ENCODE measurements at regions not wholly inside any gene's neighbourhood (a gene's known extent, or its start where the extent isn't known, plus 50 kb on each side); places are given as distances from the start of the nearest gene placed in this dataset.
"Not testable (repeated sequence)": the region's sequence is repeated elsewhere in the genome, so short reads cannot be mapped to it uniquely, and the experiment has no call there.

- Histone ChIP-seq H3K18ac (ENCODE audit: low read length) (no peak overlapping the region), H3K9ac (ENCODE audit: low read length) (no peak overlapping the region), H3K4me1 (ENCODE audit: control insufficient read depth in 1 of 2, insufficient read depth in 2 of 2, low read length in 2 of 2) (no peaks in the 10 kb centered on the region), H4K91ac (ENCODE audit: low read depth, low read length) (no peak overlapping the region), H3K14ac (ENCODE audit: low read length) (no peak overlapping the region), H2BK12ac (ENCODE audit: low read length) (no peak overlapping the region), H3K27ac (ENCODE audit: low read depth, low read length) (no peak overlapping the region), H2BK5ac (ENCODE audit: low read depth, low read length, poor library complexity) (no peak overlapping the region), H3K79me2 (ENCODE audit: control insufficient read depth, insufficient read depth, low read length, poor library complexity) (no peaks in the 10 kb centered on the region), H3K79me1 (ENCODE audit: low read length) (no peaks in the 10 kb centered on the region), H3K23ac (ENCODE audit: low read length) (no peak overlapping the region), H4K8ac (ENCODE audit: low read depth, low read length) (no peak overlapping the region), H4K12ac (ENCODE audit: low read depth, low read length) (no peak overlapping the region), H2AFZ (ENCODE audit: insufficient read depth, low read length, poor library complexity) (no peak overlapping the region), H3K4ac (ENCODE audit: low read depth, low read length) (no peak overlapping the region), H3K4me3 (ENCODE audit: low read depth, low read length) (no peak overlapping the region), H2AK5ac (ENCODE audit: low read length) (no peak overlapping the region), H3K27me3 (ENCODE audit: insufficient read depth, low read length) (no peaks in the 10 kb centered on the region), H3K9me3 (ENCODE audit: insufficient read depth, low read depth, low read length) (no peaks in the 10 kb centered on the region), H3K36me3 (ENCODE audit: control insufficient read depth in 1 of 2, insufficient read depth in 2 of 2, low read length in 2 of 2) (no peaks in the 10 kb centered on the region), H2BK120ac (ENCODE audit: insufficient read depth, low read length, poor library complexity) (no peak overlapping the region), H3K4me2 (ENCODE audit: low read length) (no peak overlapping the region)
- DNase-seq: peak in 1 of 2 donors; percentile 37
- no CpG with 5 or more reads among the region's 1 CpG for WGBS (ENCODE audit: extremely low coverage, insufficient coverage, insufficient read length)
Measured at GRCh38 chr5:19240170-19240569, 747.8 kb downstream of the CDH18 start.

- no peak overlapping the region for H2AK5ac ChIP-seq (ENCODE audit: low read length)
- no CpG with 5 or more reads among the region's 1 CpG for WGBS (ENCODE audit: extremely low coverage, insufficient coverage, insufficient read length)
- no peaks in the 10 kb centered on the region for H3K79me1 ChIP-seq (ENCODE audit: low read length)
- H2BK120ac ChIP-seq (ENCODE audit: insufficient read depth, low read length, poor library complexity): no peak overlapping the region
- H2BK5ac ChIP-seq (ENCODE audit: low read depth, low read length, poor library complexity): no peak overlapping the region
- no peaks in the 10 kb centered on the region for H3K9me3 ChIP-seq (ENCODE audit: insufficient read depth, low read depth, low read length)
- H4K91ac ChIP-seq (ENCODE audit: low read depth, low read length): no peak overlapping the region
- H3K4me1 ChIP-seq (ENCODE audit: control insufficient read depth in 1 of 2, insufficient read depth in 2 of 2, low read length in 2 of 2): no peaks in the 10 kb centered on the region
- H2BK12ac ChIP-seq (ENCODE audit: low read length): no peak overlapping the region
- H3K4ac ChIP-seq (ENCODE audit: low read depth, low read length): no peak overlapping the region
- no peak overlapping the region for H4K8ac ChIP-seq (ENCODE audit: low read depth, low read length)
- no peak overlapping the region for H2AFZ ChIP-seq (ENCODE audit: insufficient read depth, low read length, poor library complexity)
- H3K36me3 ChIP-seq (ENCODE audit: control insufficient read depth in 1 of 2, insufficient read depth in 2 of 2, low read length in 2 of 2): no peaks in the 10 kb centered on the region
- H3K4me2 ChIP-seq (ENCODE audit: low read length): no peak overlapping the region
- H3K14ac ChIP-seq (ENCODE audit: low read length): no peak overlapping the region
- H3K27ac ChIP-seq (ENCODE audit: low read depth, low read length): no peak overlapping the region
- no peak for DNase-seq
- H3K4me3 ChIP-seq (ENCODE audit: low read depth, low read length): no peak overlapping the region
- H3K9ac ChIP-seq (ENCODE audit: low read length): no peak overlapping the region
- no peak overlapping the region for H3K18ac ChIP-seq (ENCODE audit: low read length)
- H3K27me3 ChIP-seq (ENCODE audit: insufficient read depth, low read length): no peaks in the 10 kb centered on the region
- no peak overlapping the region for H4K12ac ChIP-seq (ENCODE audit: low read depth, low read length)
- no peak overlapping the region for H3K23ac ChIP-seq (ENCODE audit: low read length)
- H3K79me2 ChIP-seq (ENCODE audit: control insufficient read depth, insufficient read depth, low read length, poor library complexity): no peaks in the 10 kb centered on the region
Measured at GRCh38 chr5:19241690-19242089, 746.3 kb downstream of the CDH18 start.

GRCh38 chr5:19246191-19246590, 741.8 kb downstream of the CDH18 start:
- H3K79me2 ChIP-seq (ENCODE audit: control insufficient read depth, insufficient read depth, low read length, poor library complexity); H3K23ac ChIP-seq (ENCODE audit: low read length); H3K79me1 ChIP-seq (ENCODE audit: low read length); H3K27me3 ChIP-seq (ENCODE audit: insufficient read depth, low read length); H3K4me2 ChIP-seq (ENCODE audit: low read length); H3K14ac ChIP-seq (ENCODE audit: low read length); H3K4me3 ChIP-seq (ENCODE audit: low read depth, low read length); H3K36me3 ChIP-seq (ENCODE audit: control insufficient read depth in 1 of 2, insufficient read depth in 2 of 2, low read length in 2 of 2); H2BK5ac ChIP-seq (ENCODE audit: low read depth, low read length, poor library complexity); DNase-seq; H2BK120ac ChIP-seq (ENCODE audit: insufficient read depth, low read length, poor library complexity); H3K9me3 ChIP-seq (ENCODE audit: insufficient read depth, low read depth, low read length); H2AK5ac ChIP-seq (ENCODE audit: low read length); H4K12ac ChIP-seq (ENCODE audit: low read depth, low read length); H2BK12ac ChIP-seq (ENCODE audit: low read length); H4K8ac ChIP-seq (ENCODE audit: low read depth, low read length); H3K4me1 ChIP-seq (ENCODE audit: control insufficient read depth in 1 of 2, insufficient read depth in 2 of 2, low read length in 2 of 2); H3K18ac ChIP-seq (ENCODE audit: low read length); H3K9ac ChIP-seq (ENCODE audit: low read length); H2AFZ ChIP-seq (ENCODE audit: insufficient read depth, low read length, poor library complexity); H4K91ac ChIP-seq (ENCODE audit: low read depth, low read length); H3K4ac ChIP-seq (ENCODE audit: low read depth, low read length); H3K27ac ChIP-seq (ENCODE audit: low read depth, low read length): not testable (repeated sequence)
- WGBS (ENCODE audit: extremely low coverage, insufficient coverage, insufficient read length): no CpG with 5 or more reads among the region's 1 CpG

GRCh38 chr5:19247302-19247701, 740.7 kb downstream of the CDH18 start:
- no peak overlapping the region for H3K4me3 ChIP-seq (ENCODE audit: low read depth, low read length)
- no peak overlapping the region for H3K27ac ChIP-seq (ENCODE audit: low read depth, low read length)
- no peak overlapping the region for H3K4me2 ChIP-seq (ENCODE audit: low read length)
- H3K9ac ChIP-seq (ENCODE audit: low read length): no peak overlapping the region
- H3K23ac ChIP-seq (ENCODE audit: low read length): no peak overlapping the region
- no peak overlapping the region for H3K14ac ChIP-seq (ENCODE audit: low read length)
- no peak overlapping the region for H2AK5ac ChIP-seq (ENCODE audit: low read length)
- H3K27me3 ChIP-seq (ENCODE audit: insufficient read depth, low read length): no peaks in the 10 kb centered on the region
- DNase-seq: no peak
- H2BK120ac ChIP-seq (ENCODE audit: insufficient read depth, low read length, poor library complexity): no peak overlapping the region
- H3K9me3 ChIP-seq (ENCODE audit: insufficient read depth, low read depth, low read length): no peaks in the 10 kb centered on the region
- no peak overlapping the region for H2BK5ac ChIP-seq (ENCODE audit: low read depth, low read length, poor library complexity)
- no peaks in the 10 kb centered on the region for H3K79me2 ChIP-seq (ENCODE audit: control insufficient read depth, insufficient read depth, low read length, poor library complexity)
- WGBS (ENCODE audit: extremely low coverage, insufficient coverage, insufficient read length): no CpG with 5 or more reads among the region's 3 CpGs
- H2BK12ac ChIP-seq (ENCODE audit: low read length): no peak overlapping the region
- no peak overlapping the region for H3K18ac ChIP-seq (ENCODE audit: low read length)
- no peaks in the 10 kb centered on the region for H3K36me3 ChIP-seq (ENCODE audit: control insufficient read depth in 1 of 2, insufficient read depth in 2 of 2, low read length in 2 of 2)
- H2AFZ ChIP-seq (ENCODE audit: insufficient read depth, low read length, poor library complexity): no peak overlapping the region
- H3K4me1 ChIP-seq (ENCODE audit: control insufficient read depth in 1 of 2, insufficient read depth in 2 of 2, low read length in 2 of 2): no peaks in the 10 kb centered on the region
- H4K12ac ChIP-seq (ENCODE audit: low read depth, low read length): no peak overlapping the region
- H4K91ac ChIP-seq (ENCODE audit: low read depth, low read length): no peak overlapping the region
- H3K79me1 ChIP-seq (ENCODE audit: low read length): no peaks in the 10 kb centered on the region
- no peak overlapping the region for H4K8ac ChIP-seq (ENCODE audit: low read depth, low read length)
- no peak overlapping the region for H3K4ac ChIP-seq (ENCODE audit: low read depth, low read length)

All from trophoblast cell (in vitro differentiated cells and primary cell).